C4-2B (cell line): ENCODE measurements at regions not wholly inside any gene's neighbourhood (a gene's known extent, or its start where the extent isn't known, plus 50 kb on each side); places are given as distances from the start of the nearest gene placed in this dataset.

Source experiments
- CTCF ChIP-seq: fragments of 450-650 bp; conservative IDR thresholded peaks from 2 replicates; pipeline ENCODE4 v1.5.1; 2017; ENCODE audit warnings: mild to moderate bottlenecking
- ZFX ChIP-seq: fragments of 450-650 bp; IDR thresholded peaks from 2 replicates; pipeline ENCODE4 v1.6.1; 2017

DNA sequence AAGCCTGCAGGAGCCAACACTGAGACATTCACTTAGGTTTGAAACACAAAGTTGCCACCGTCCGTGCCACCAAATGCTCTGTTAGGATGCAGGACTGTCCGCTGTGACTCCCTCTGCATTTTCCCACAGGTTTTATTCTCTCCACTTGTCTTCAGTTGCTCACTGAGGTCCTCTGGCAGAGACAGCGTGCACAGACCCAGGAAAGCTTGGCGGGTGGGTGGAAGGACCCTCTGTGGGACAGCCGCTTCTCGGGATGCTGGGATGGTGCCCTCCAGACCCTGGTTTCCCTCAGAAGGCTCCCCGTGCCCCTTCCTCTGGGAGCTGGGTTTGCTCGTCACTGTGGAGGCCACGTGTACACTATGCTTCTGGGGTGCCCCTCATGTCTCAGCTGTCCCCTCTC is 733.6 kb downstream of the GALR1 start:
- TF ChIP-seq CTCF: no peak
- TF ChIP-seq ZFX: no peak
